IPS-15b (cell line): ENCODE measurements at regions not wholly inside any gene's neighbourhood (a gene's known extent, or its start where the extent isn't known, plus 50 kb on each side); places are given as distances from the start of the nearest gene placed in this dataset.
"Not testable (repeated sequence)": the region's sequence is repeated elsewhere in the genome, so short reads cannot be mapped to it uniquely, and the experiment has no call there.

Experiments
- H3K27me3 ChIP-seq: one replicate; pipeline ENCODE4 v1.6.1; 2013; ENCODE audit warnings: low read length; ENCODE audit not compliant: control insufficient read depth, insufficient read depth
- H3K36me3 ChIP-seq: one replicate; pipeline ENCODE4 v1.6.1; 2013; ENCODE audit warnings: low read length; ENCODE audit not compliant: control insufficient read depth, insufficient read depth
- H3K4me1 ChIP-seq: one replicate; pipeline ENCODE4 v1.6.1; 2013; ENCODE audit warnings: mild to moderate bottlenecking, low read length; ENCODE audit not compliant: control insufficient read depth, insufficient read depth
- H3K4me3 ChIP-seq: one replicate; pipeline ENCODE4 v1.5.1; 2013; ENCODE audit warnings: low read depth, low read length
- H3K9ac ChIP-seq: one replicate; pipeline ENCODE4 v1.6.1; 2013; ENCODE audit warnings: low read depth, mild to moderate bottlenecking, low read length
- H3K9me3 ChIP-seq: one replicate; pipeline ENCODE4 v1.6.1; 2013; ENCODE audit warnings: mild to moderate bottlenecking, low read length; ENCODE audit not compliant: control insufficient read depth, insufficient read depth

- Histone ChIP-seq H3K4me1 (no peaks in the 10 kb centered on the region), H3K4me3 (no peak overlapping the region), H3K27me3 (no peaks in the 10 kb centered on the region), H3K36me3 (no peaks in the 10 kb centered on the region), H3K9ac (no peak overlapping the region), H3K9me3 (no peaks in the 10 kb centered on the region)
These were observed 2084.3 kb downstream of the LRRC4C start for GRCh38 chr11:39374963-39375698.

GRCh38 chr11:39367534-39367933 lies 2091.9 kb downstream of the LRRC4C start:
- Histone ChIP-seq H3K4me3 (no peak overlapping the region), H3K9ac (no peak overlapping the region), H3K9me3 (no peaks in the 10 kb centered on the region), H3K36me3 (no peaks in the 10 kb centered on the region), H3K27me3 (no peaks in the 10 kb centered on the region), H3K4me1 (no peaks in the 10 kb centered on the region)

- H3K9ac ChIP-seq = no peak overlapping the region
- H3K27me3 ChIP-seq = no peaks in the 10 kb centered on the region
These were observed 2093.5 kb downstream of the LRRC4C start for GRCh38 chr11:39365809-39366436.

GRCh38 chr11:39363571-39363970 lies 2095.9 kb downstream of the LRRC4C start:
- Histone ChIP-seq H3K27me3 (no peaks in the 10 kb centered on the region), H3K9ac (no peak overlapping the region), H3K36me3 (no peaks in the 10 kb centered on the region), H3K4me1 (no peaks in the 10 kb centered on the region), H3K4me3 (no peak overlapping the region), H3K9me3 (no peaks in the 10 kb centered on the region)

More at GRCh38 chr11:39365809-39366436, 2093.5 kb downstream of the LRRC4C start:
- Histone ChIP-seq H3K36me3 (no peaks in the 10 kb centered on the region), H3K4me3 (no peak overlapping the region), H3K9me3 (no peaks in the 10 kb centered on the region), H3K4me1 (no peaks in the 10 kb centered on the region)

- H3K27me3 ChIP-seq = no peaks in the 10 kb centered on the region
- H3K4me1 ChIP-seq = no peaks in the 10 kb centered on the region
- no peak overlapping the region for H3K9ac ChIP-seq
- no peaks in the 10 kb centered on the region for H3K9me3 ChIP-seq
- H3K4me3 ChIP-seq = no peak overlapping the region
- H3K36me3 ChIP-seq = no peaks in the 10 kb centered on the region
These were observed 2097.9 kb downstream of the LRRC4C start for GRCh38 chr11:39361557-39361956.

- Histone ChIP-seq H3K4me3 (no peak overlapping the region), H3K9me3 (no peaks in the 10 kb centered on the region), H3K4me1 (peaks cover 6% of the 10 kb centered on the region), H3K9ac (no peak overlapping the region), H3K27me3 (no peaks in the 10 kb centered on the region), H3K36me3 (no peaks in the 10 kb centered on the region)
These were observed 2113.5 kb downstream of the LRRC4C start for GRCh38 chr11:39345834-39346442.

GRCh38 chr11:39341461-39341860 lies 2118.0 kb downstream of the LRRC4C start:
- Histone ChIP-seq H3K4me1 (peaks cover 6% of the 10 kb centered on the region), H3K4me3 (no peak overlapping the region), H3K9me3 (no peaks in the 10 kb centered on the region), H3K36me3 (no peaks in the 10 kb centered on the region), H3K9ac (no peak overlapping the region), H3K27me3 (no peaks in the 10 kb centered on the region)

- H3K9me3 ChIP-seq, H3K4me1 ChIP-seq, H3K27me3 ChIP-seq, H3K9ac ChIP-seq, H3K4me3 ChIP-seq, H3K36me3 ChIP-seq: not testable (repeated sequence)
These were observed 2126.4 kb downstream of the LRRC4C start for GRCh38 chr11:39333006-39333405.

GRCh38 chr11:39327302-39327701 lies 2132.2 kb downstream of the LRRC4C start:
- H3K4me1 ChIP-seq = no peaks in the 10 kb centered on the region
- H3K9ac ChIP-seq = no peak overlapping the region
- no peak overlapping the region for H3K4me3 ChIP-seq
- H3K9me3 ChIP-seq = no peaks in the 10 kb centered on the region
- no peaks in the 10 kb centered on the region for H3K36me3 ChIP-seq
- H3K27me3 ChIP-seq = no peaks in the 10 kb centered on the region

- H3K9me3 ChIP-seq, H3K4me1 ChIP-seq, H3K4me3 ChIP-seq, H3K36me3 ChIP-seq, H3K9ac ChIP-seq, H3K27me3 ChIP-seq: not testable (repeated sequence)
These were observed 2147.6 kb downstream of the LRRC4C start for GRCh38 chr11:39311888-39312287.

- Histone ChIP-seq H3K9me3 (no peaks in the 10 kb centered on the region), H3K4me1 (no peaks in the 10 kb centered on the region), H3K9ac (no peak overlapping the region), H3K4me3 (no peak overlapping the region), H3K27me3 (no peaks in the 10 kb centered on the region), H3K36me3 (no peaks in the 10 kb centered on the region)
These were observed 2154.9 kb downstream of the LRRC4C start for GRCh38 chr11:39304586-39304985.

GRCh38 chr11:39294648-39295047 lies 2164.8 kb downstream of the LRRC4C start:
- Histone ChIP-seq H3K9me3 (no peaks in the 10 kb centered on the region), H3K36me3 (no peaks in the 10 kb centered on the region), H3K9ac (no peak overlapping the region), H3K4me1 (no peaks in the 10 kb centered on the region), H3K27me3 (no peaks in the 10 kb centered on the region), H3K4me3 (no peak overlapping the region)
